ENCODE measurements at regions not wholly inside any gene's neighbourhood (a gene's known extent, or its start where the extent isn't known, plus 50 kb on each side); places are given as distances from the start of the nearest gene placed in this dataset.

- TF ChIP-seq CTCF (IDR thresholded peaks at IDR 0.05) (no peak), POLR2A (IDR thresholded peaks at IDR 0.05) (no peak)
These were observed 76.5 kb upstream of the ADGRF1 start for GRCh38 chr6:47118611-47119010.

All from gastroesophageal sphincter (tissue), 3 donors.